SU-DHL-6 (cell line): ENCODE measurements at regions not wholly inside any gene's neighbourhood (a gene's known extent, or its start where the extent isn't known, plus 50 kb on each side); places are given as distances from the start of the nearest gene placed in this dataset.

Experiments
- H2AFZ ChIP-seq: fragments of 200-600 bp; sonication (generic); 2 replicates; pipeline ENCODE4 v1.6.1; 2014; ENCODE audit warnings: low read depth, mild to moderate bottlenecking, moderate library complexity, mixed read lengths, antibody characterized with exemption, low read length; ENCODE audit not compliant: severe bottlenecking
- H3F3A ChIP-seq: fragments of 200-600 bp; shearing (Covaris generic); 2 replicates; pipeline ENCODE4 v1.6.0; 2016; ENCODE audit warnings: antibody characterized with exemption, mild to moderate bottlenecking; ENCODE audit not compliant: insufficient read depth
- H3K27ac ChIP-seq: fragments of 200-600 bp; sonication (generic); 2 replicates; pipeline ENCODE4 v1.5.1; 2016; ENCODE audit warnings: low read depth, mild to moderate bottlenecking, low read length, moderate library complexity, mixed read lengths
- H3K27me3 ChIP-seq: fragments of 200-600 bp; sonication (generic), shearing (Covaris generic); 2 replicates; pipeline ENCODE4 v1.6.0; 2014; ENCODE audit warnings: mild to moderate bottlenecking, low read length
- H3K36me3 ChIP-seq: fragments of 200-600 bp; sonication (generic); 2 replicates; pipeline ENCODE4 v1.6.1; 2014; ENCODE audit warnings: mild to moderate bottlenecking, low read length, mixed read lengths
- H3K4me2 ChIP-seq: fragments of 300-600, 200-600 bp; shearing (Covaris generic), sonication (generic); 2 replicates; pipeline ENCODE4 v1.6.0; 2014; ENCODE audit warnings: low read length, low read depth, mild to moderate bottlenecking; ENCODE audit not compliant: poor library complexity, severe bottlenecking
- H3K4me3 ChIP-seq: fragments of 200-600 bp; sonication (generic); 2 replicates; pipeline ENCODE4 v1.5.1; 2014; ENCODE audit warnings: antibody characterized with exemption, low read length, mild to moderate bottlenecking, mixed read lengths; ENCODE audit not compliant: insufficient read depth, poor library complexity, severe bottlenecking
- H3K79me2 ChIP-seq: fragments of 200-600 bp; sonication (generic); 2 replicates; pipeline ENCODE4 v1.6.1; 2014; ENCODE audit warnings: mild to moderate bottlenecking, low read length, moderate library complexity; ENCODE audit not compliant: insufficient read depth
- H3K9ac ChIP-seq: fragments of 200-600 bp; sonication (generic); 2 replicates; pipeline ENCODE4 v1.7.0; 2014; ENCODE audit warnings: mild to moderate bottlenecking, low read length
- H3K9me2 ChIP-seq: fragments of 200-600 bp; sonication (generic); replicated peaks from 2 replicates; pipeline ENCODE4 v1.6.1; 2014; ENCODE audit warnings: low read length; ENCODE audit not compliant: insufficient read depth
- H3K9me3 ChIP-seq: fragments of 200-600 bp; sonication (generic); 2 replicates; pipeline ENCODE4 v1.6.1; 2014; ENCODE audit warnings: low read length, mixed read lengths; ENCODE audit not compliant: insufficient read depth
- H4K20me1 ChIP-seq: fragments of 200-600 bp; sonication (generic); 2 replicates; pipeline ENCODE4 v1.6.1; 2014; ENCODE audit warnings: low read depth, mild to moderate bottlenecking, antibody characterized with exemption, low read length, moderate library complexity, mixed read lengths
- EZH2phosphoT487 ChIP-seq: fragments of 200-600 bp; sonication (generic), shearing (Covaris generic); conservative IDR thresholded peaks from 2 replicates; pipeline ENCODE4 v1.6.1; 2018; ENCODE audit warnings: mild to moderate bottlenecking, antibody characterized with exemption, low read length, moderate library complexity, mixed read lengths
- TF ChIP-seq, protein P1 (sequence below): fragments of 200-600 bp; sonication (generic); IDR thresholded peaks from one replicate; pipeline ENCODE4 v1.5.1; 2017; ENCODE audit warnings: antibody characterized with exemption, mild to moderate bottlenecking, low read length, moderate library complexity; ENCODE audit not compliant: insufficient read depth, poor library complexity, severe bottlenecking

DNA sequence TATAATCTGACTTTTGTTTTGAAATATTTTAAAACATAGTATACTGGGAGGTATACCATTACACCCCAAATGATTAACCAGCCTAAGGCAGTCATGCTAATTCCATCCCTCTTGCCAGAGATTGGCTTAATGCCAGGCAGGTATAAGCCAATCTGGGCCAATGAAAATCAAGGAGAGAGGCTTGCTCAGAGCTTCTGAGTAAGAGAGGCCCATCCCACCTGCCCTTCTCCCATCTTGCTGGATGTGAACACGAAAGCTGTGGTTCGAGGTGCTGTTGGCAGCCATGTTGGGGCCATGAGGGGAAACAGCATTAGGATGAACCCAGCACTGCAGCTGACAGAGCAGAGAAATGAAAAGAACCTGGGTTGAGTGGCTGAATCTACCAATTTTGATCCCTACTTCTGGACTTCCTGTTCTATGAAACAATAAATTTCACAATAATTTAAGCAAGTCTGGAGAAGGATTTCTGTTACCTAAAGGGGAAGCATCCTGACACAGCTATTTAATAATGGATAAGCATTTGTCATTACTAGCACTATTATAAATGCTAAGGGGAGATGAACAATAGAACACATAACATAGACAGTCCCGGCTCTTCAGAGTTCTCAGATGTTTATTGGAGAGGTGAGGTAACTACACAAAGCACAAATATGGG lies 152.3 kb downstream of the CDC5L start:
- TF ChIP-seq, protein P1, sequence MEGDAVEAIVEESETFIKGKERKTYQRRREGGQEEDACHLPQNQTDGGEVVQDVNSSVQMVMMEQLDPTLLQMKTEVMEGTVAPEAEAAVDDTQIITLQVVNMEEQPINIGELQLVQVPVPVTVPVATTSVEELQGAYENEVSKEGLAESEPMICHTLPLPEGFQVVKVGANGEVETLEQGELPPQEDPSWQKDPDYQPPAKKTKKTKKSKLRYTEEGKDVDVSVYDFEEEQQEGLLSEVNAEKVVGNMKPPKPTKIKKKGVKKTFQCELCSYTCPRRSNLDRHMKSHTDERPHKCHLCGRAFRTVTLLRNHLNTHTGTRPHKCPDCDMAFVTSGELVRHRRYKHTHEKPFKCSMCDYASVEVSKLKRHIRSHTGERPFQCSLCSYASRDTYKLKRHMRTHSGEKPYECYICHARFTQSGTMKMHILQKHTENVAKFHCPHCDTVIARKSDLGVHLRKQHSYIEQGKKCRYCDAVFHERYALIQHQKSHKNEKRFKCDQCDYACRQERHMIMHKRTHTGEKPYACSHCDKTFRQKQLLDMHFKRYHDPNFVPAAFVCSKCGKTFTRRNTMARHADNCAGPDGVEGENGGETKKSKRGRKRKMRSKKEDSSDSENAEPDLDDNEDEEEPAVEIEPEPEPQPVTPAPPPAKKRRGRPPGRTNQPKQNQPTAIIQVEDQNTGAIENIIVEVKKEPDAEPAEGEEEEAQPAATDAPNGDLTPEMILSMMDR = no peak
- no peak for TF ChIP-seq EZH2phosphoT487
- Histone ChIP-seq H3K9ac (no peak overlapping the region), H3K9me2 (no peaks in the 10 kb centered on the region), H3K79me2 (no peaks in the 10 kb centered on the region), H4K20me1 (no peaks in the 10 kb centered on the region), H3K36me3 (no peaks in the 10 kb centered on the region), H3K9me3 (no peaks in the 10 kb centered on the region), H3K4me3 (no peak overlapping the region), H3K27me3 (no peaks in the 10 kb centered on the region), H3K27ac (no peak overlapping the region), H3K4me2 (no peak overlapping the region), H2AFZ (no peak overlapping the region), H3F3A (no peaks in the 10 kb centered on the region)

DNA sequence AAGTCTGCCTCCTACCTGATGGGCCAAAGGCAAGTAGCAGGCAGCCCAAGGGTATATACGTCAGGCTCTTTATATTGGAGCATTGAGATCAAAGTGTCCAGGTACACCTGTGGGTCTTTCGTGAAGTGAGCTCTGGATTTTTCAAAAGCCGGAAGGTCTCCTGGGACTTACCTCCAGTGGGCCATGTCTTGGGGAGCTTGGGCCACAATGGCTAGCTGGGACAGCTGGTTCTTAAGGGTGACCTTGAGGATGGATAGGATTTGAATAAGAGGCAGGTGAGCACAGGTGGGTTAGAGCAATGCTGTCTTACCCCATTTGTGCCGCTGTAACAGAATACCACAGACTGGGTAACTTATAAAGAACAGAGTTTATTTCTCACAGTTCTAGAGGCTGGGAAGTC lies 153.4 kb downstream of the CDC5L start:
- H3K79me2 ChIP-seq = no peaks in the 10 kb centered on the region
- no peak overlapping the region for H3K9ac ChIP-seq
- no peaks in the 10 kb centered on the region for H3F3A ChIP-seq
- no peaks in the 10 kb centered on the region for H4K20me1 ChIP-seq
- H3K36me3 ChIP-seq = no peaks in the 10 kb centered on the region
- H3K9me2 ChIP-seq = no peaks in the 10 kb centered on the region
- TF ChIP-seq, protein P1 = no peak
- TF ChIP-seq EZH2phosphoT487 = no peak
- H3K9me3 ChIP-seq = no peaks in the 10 kb centered on the region
- H3K4me2 ChIP-seq = no peak overlapping the region
- no peak overlapping the region for H3K4me3 ChIP-seq
- no peak overlapping the region for H3K27ac ChIP-seq
- H3K27me3 ChIP-seq = no peaks in the 10 kb centered on the region
- H2AFZ ChIP-seq = no peak overlapping the region

DNA sequence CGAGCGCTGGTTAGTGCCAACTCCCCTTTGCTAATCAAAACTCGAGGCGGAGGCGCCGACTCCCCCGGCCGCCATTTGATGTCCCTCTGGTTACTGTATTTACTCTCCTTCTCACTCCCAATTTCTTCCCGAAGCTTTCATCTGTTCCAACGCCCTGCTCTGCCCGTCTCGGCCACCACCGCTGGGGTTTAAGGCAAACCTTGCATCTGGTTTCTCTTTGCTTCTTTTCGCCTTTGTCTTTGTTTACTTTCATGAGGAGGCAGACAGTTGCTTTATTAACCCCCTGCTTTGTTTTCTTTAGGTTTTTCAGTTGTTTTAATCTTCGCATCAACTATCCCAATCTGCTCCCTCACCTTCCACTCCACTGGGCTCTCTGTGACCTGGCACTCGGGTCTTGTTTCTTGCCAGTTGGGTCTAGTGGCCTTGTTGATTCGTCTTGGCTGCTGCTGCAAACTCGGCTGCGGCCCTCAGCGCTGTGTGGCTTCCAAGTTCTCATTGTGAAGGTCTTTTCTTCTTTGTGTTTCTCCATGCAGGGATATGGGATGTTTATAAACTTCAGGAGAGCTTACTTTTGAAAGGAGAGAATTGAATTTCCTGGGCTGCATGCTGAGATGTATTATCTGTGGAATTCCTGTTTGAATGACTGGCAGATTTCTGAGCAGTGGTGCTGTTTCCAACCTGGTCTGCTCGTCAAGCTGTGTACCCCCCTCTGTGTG lies 155.1 kb downstream of the CDC5L start:
- H3K79me2 ChIP-seq = no peaks in the 10 kb centered on the region
- H3F3A ChIP-seq = no peaks in the 10 kb centered on the region
- no peaks in the 10 kb centered on the region for H3K36me3 ChIP-seq
- no peak overlapping the region for H2AFZ ChIP-seq
- no peaks in the 10 kb centered on the region for H3K9me2 ChIP-seq
- H3K4me2 ChIP-seq = no peak overlapping the region
- no peak overlapping the region for H3K27ac ChIP-seq
- no peaks in the 10 kb centered on the region for H3K27me3 ChIP-seq
- H3K9me3 ChIP-seq = no peaks in the 10 kb centered on the region
- TF ChIP-seq EZH2phosphoT487 = no peak
- TF ChIP-seq, protein P1 = no peak
- H3K9ac ChIP-seq = no peak overlapping the region
- no peak overlapping the region for H3K4me3 ChIP-seq
- H4K20me1 ChIP-seq = no peaks in the 10 kb centered on the region
